Stimulated activated CD4-positive, alpha-beta T cell treated with anti-CD3 and anti-CD28 coated beads, Interleukin-1b, Interleukin-23, amount 100 ng/mL, for 24 hours (primary cell): ENCODE measurements at regions not wholly inside any gene's neighbourhood (a gene's known extent, or its start where the extent isn't known, plus 50 kb on each side); places are given as distances from the start of the nearest gene placed in this dataset.

ENCODE experiments used
- DNase-seq, 4 experiments: peaks; one replicate each; pipeline ENCODE4 v3.0.0-alpha.2; 2020; ENCODE audit warnings: low read depth in 4 of 4, low spot score in 1 of 4

- no peak for DNase-seq
These were observed 592.6 kb downstream of the TBC1D4 start for GRCh38 chr13:74889321-74889720.

- DNase-seq: no peak
These were observed 595.5 kb downstream of the TBC1D4 start for GRCh38 chr13:74886502-74886901.

- DNase-seq: no peak
These were observed 598.1 kb downstream of the TBC1D4 start for GRCh38 chr13:74883834-74884233.

DNA sequence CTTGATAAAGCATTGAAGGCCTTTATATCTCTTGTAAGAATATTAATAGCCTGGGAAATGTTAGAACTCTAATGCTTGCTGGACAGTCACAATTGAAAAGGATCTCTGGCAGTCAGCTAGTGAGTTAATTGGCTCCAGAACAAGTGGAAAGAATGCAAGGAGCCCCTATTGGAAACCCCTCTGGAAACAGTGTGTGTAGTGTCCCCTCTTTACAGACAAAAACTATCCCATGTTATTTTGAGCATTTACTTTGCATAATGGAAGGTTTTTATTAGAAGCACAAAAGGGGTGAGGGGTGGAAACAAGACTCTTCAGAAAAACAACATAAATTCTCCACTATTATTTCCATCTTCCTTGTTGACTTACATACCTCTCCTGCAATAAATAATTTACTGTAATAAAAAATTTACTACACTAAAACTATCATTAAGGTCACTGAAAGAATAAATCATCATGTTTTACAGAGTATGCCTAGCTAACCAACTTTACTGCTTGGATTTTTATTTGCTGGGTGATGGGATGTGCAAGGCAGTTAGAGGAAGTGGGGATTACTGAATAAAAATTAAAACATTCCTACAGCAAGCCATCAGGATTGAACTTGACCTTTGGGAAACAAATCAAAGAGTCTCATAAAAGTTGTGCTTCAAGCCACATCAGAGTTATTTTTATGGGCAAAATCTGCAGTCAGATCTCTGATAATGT lies 610.4 kb downstream of the TBC1D4 start:
- no peak for DNase-seq

- DNase-seq: no peak
These were observed 611.1 kb downstream of the TBC1D4 start for GRCh38 chr13:74870865-74871264.

DNA sequence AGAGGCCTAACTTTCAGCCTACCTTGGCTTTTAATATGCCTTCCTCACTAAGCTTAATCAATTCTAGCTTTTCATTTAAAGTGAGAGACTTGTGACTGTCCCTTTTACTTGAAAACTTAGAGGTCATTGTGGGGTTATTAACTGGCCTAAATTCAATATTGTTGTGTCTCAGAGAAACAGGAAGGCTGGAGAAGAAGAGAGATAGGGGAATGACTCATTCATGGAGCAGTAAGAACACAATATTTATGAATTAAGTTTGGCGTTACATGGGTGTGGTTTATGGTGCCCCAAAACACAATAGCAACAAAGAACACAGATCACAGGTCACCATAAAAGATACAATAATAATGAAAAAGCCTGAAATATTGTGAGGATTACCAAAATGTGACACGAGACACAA lies 612.1 kb downstream of the TBC1D4 start:
- DNase-seq: no peak

DNA sequence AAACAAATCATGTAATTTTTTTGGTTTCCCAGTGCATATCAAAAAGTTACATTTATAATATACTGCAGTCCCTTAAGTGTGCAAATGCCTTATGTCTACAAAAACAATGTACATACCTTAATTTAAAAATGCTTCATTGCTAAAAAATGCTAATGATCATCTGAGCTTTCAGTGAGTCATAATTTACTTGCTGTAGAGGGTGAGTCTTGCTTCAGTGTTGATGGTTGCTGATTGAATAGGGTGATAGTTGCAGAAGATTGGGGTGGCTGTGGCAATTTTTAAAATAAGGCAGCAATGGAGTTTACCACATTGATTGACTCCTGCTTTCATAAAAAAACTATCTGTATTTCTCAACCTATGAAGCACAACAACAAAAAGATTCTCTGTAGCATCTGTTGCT lies 613.9 kb downstream of the TBC1D4 start:
- no peak for DNase-seq

- DNase-seq: no peak
These were observed 614.5 kb downstream of the TBC1D4 start for GRCh38 chr13:74867460-74867859.

GRCh38 chr13:74866101-74866500 lies 615.9 kb downstream of the TBC1D4 start:
- no peak for DNase-seq

DNA sequence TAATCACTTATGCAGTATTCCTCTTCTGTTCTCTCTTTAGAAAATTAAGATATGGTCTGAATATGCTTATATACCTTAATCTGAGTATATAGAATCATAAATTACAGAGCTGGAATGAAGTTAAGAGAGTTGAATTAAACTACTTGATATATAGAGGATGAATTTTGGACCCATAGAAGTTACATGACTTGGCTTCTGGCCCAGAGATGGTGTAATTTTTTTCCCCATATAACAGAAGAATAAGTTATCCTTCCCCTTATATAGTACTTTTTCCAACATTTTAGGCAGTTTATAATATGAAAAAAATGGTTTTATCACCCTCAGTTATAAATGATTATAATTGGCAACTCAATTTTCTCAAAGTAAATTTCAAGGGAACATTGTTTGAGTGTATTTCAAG lies 616.3 kb downstream of the TBC1D4 start:
- DNase-seq: no peak

DNA sequence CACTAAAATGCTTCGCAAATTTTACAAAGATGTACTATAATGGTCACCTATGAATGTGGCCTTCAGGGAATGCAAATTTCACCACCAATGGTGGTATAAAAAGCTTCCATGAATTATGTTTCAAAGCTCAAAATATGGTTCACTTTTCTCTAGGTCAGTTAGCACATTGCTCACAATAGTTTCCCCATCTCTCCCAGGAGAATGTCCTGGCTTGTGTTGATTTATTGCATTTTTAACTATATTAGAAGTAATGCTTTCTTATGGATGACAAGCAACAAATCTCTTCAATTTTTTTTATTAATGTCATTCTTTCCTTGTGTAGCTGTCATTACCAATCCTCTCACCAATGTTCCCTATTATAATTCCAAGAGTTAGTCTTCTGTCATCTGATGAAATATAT lies 621.2 kb downstream of the TBC1D4 start:
- DNase-seq: no peak

GRCh38 chr13:74850893-74851292 lies 631.1 kb downstream of the TBC1D4 start:
- DNase-seq: no peak

GRCh38 chr13:74847966-74848365 lies 634.0 kb downstream of the TBC1D4 start:
- DNase-seq: no peak

GRCh38 chr13:74845806-74846205 lies 636.2 kb downstream of the TBC1D4 start:
- DNase-seq: no peak

DNA sequence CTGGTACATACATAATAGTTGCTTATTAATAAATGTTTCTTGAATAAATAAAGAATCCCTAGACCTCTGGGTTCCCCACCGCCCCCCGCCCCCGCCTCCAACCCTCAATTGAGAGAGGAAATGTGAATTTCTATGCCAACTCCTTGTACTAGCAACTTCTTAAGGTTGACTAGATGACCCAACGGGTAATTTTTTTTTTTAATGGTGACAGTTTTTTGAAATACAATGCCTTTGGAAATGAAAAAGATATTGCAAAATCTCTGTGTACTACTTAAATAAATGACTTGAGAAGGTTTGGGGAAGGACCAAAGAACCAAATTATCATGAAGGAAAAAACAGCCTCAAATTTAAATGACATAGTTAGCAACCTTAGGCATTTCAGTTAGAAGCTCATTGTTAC lies 640.3 kb downstream of the TBC1D4 start:
- no peak for DNase-seq

GRCh38 chr13:74841123-74841522 lies 640.8 kb downstream of the TBC1D4 start:
- DNase-seq: no peak

- no peak for DNase-seq
These were observed 642.3 kb downstream of the TBC1D4 start for GRCh38 chr13:74839656-74840055.

- DNase-seq: no peak
These were observed 643.9 kb downstream of the TBC1D4 start for GRCh38 chr13:74838096-74838495.

DNA sequence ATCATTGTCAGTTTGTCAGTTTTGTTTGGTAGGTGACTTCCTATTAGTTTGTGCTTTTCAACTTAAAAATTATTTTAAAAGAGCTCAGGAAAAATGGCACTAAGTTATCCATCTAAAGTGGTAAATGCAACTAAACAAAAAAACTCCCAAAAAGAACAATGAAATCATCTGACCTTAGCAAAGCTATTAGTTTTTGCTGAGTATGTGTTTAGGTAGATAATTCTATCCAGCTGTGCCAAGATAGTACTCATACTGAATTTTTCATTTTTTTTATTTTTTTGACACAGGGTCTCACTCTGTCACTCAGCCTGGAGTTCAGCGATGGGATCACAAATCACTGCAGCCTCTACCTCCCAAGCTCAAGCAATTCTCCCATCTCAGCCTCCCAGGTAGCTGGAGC lies 645.3 kb downstream of the TBC1D4 start:
- DNase-seq: no peak

DNA sequence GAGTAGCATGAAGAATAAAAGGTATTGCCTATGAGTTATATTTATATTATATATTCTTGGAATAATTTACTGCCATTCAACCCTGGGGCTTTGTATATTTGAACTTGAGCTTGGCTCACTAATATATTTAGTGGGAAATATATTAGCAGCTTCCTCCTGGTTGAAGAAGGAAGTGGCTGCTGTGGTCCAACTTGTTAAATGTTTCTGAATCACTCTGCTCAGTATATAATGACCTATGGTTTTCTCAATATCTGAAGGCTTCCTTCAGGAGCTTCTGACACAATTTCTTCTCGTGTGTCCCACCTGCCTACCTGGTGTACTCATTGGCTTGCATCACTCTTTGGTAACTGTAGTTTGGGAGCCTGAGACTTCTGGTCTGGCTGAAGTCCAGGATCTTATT lies 646.4 kb downstream of the TBC1D4 start:
- DNase-seq: no peak

GRCh38 chr13:74825938-74826246 lies 656.1 kb downstream of the TBC1D4 start:
- DNase-seq: no peak

GRCh38 chr13:74825152-74825937 lies 656.6 kb downstream of the TBC1D4 start:
- DNase-seq: no peak

- DNase-seq: no peak
These were observed 661.2 kb downstream of the TBC1D4 start for GRCh38 chr13:74820809-74821208.
